ENCODE measurements at regions not wholly inside any gene's neighbourhood (a gene's known extent, or its start where the extent isn't known, plus 50 kb on each side); places are given as distances from the start of the nearest gene placed in this dataset.
"Not testable (repeated sequence)": the region's sequence is repeated elsewhere in the genome, so short reads cannot be mapped to it uniquely, and the experiment has no call there.

DNA sequence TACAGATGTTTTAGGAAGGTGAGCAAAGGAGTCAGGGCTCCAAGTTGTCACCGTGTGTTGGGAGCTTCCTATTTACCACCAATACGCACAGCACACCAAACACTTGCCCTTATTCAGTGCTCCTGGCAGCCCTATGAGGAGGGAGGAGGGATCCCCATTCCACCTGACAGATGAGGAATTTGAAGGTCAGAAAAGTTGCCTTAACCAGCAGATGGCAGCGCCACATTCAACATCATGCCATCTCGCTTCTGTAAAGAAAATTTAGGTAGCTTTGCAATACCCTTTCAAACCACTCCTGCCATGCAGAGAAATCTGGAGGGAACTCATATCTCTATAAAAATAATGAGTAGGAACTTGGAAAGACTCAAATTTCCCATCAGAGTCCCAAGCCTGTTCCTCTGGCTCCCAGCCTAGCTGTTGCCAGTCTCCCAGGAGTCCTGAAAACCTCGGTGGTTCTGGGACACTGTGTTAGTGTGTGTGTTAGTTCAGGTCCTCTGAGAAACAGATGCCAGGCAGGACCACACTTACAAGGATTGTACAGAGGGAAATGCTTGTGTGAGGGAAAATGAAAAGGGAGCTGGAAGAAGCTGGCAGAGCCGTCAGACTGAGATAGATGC, 410.5 kb downstream of the MED13L start:
- Histone ChIP-seq H2AFZ (no peak overlapping the region), H3K9me3 (ENCODE audit: low read depth) (no peaks in the 10 kb centered on the region), H4K20me1 (ENCODE audit: insufficient read depth) (no peaks in the 10 kb centered on the region), H3K4me1 (ENCODE audit: insufficient read depth) (no peaks in the 10 kb centered on the region), H3K27me3 (replicated peaks; ENCODE audit: insufficient read depth) (peaks cover 12% of the 10 kb centered on the region; the same call in 1 of the 2 replicates), H3K36me3 (ENCODE audit: low read depth) (no peaks in the 10 kb centered on the region), H3K27ac (no peak overlapping the region), H3K79me2 (ENCODE audit: insufficient read depth) (no peaks in the 10 kb centered on the region), H3K4me2 (ENCODE audit: unreplicated experiment) (no peak overlapping the region), H3F3A (ENCODE audit: insufficient read depth) (no peaks in the 10 kb centered on the region), H3K9ac (no peak overlapping the region), H3K4me3 (no peak overlapping the region), H3K9me2 (ENCODE audit: insufficient read depth) (no peaks in the 10 kb centered on the region)
- in situ Hi-C loops (cut with MboI) = no loop called here
- DNase-seq = no peak
- 52 to 58% methylated on average over 6 of the region's 6 CpGs for WGBS, 2 experiments (ENCODE audit: low coverage in 1 of 2, low lambda C conversion rate in 2 of 2, missing lambda C conversion rate in 2 of 2)
- TF ChIP-seq EZH2 (IDR thresholded peaks at IDR 0.05; ENCODE audit: insufficient read depth, poor library complexity, severe bottlenecking) (no peak), EZH2phosphoT487 (IDR thresholded peaks at IDR 0.05; ENCODE audit: insufficient read depth, low read depth) (no peak)

DNA sequence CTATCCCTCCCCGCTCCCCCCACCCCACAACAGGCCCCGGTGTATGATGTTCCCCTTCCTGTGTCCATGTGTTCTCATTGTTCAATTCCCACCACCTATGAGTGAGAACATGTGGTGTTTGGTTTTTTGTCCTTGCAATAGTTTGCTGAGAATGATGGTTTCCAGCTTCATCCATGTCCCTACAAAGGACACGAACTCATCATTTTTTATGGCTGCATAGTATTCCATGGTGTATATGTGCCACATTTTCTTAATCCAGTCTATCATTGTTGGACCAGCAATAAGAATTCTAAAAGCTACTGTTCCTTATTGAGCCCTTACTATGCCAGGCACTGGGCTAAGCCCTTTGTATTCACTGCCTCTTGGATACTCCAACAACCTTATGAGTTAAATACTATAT, 411.2 kb downstream of the MED13L start:
- H4K20me1 ChIP-seq (ENCODE audit: insufficient read depth); H3K4me3 ChIP-seq; H3K36me3 ChIP-seq (ENCODE audit: low read depth); H3K27ac ChIP-seq; H3F3A ChIP-seq (ENCODE audit: insufficient read depth); H3K9me2 ChIP-seq (ENCODE audit: insufficient read depth); DNase-seq; H3K9ac ChIP-seq; H3K9me3 ChIP-seq (ENCODE audit: low read depth); in situ Hi-C loops (cut with MboI); H3K79me2 ChIP-seq (ENCODE audit: insufficient read depth); H3K4me1 ChIP-seq (ENCODE audit: insufficient read depth); H2AFZ ChIP-seq; H3K4me2 ChIP-seq (ENCODE audit: unreplicated experiment): not testable (repeated sequence)
- H3K27me3 ChIP-seq (replicated peaks; ENCODE audit: insufficient read depth) = peaks cover 15% of the 10 kb centered on the region; the same call in 1 of the 2 replicates
- 19 to 53% methylated on average over 1 to 3 of the region's 3 CpGs for WGBS, 2 experiments (ENCODE audit: low coverage in 1 of 2, low lambda C conversion rate in 2 of 2, missing lambda C conversion rate in 2 of 2)

DNA sequence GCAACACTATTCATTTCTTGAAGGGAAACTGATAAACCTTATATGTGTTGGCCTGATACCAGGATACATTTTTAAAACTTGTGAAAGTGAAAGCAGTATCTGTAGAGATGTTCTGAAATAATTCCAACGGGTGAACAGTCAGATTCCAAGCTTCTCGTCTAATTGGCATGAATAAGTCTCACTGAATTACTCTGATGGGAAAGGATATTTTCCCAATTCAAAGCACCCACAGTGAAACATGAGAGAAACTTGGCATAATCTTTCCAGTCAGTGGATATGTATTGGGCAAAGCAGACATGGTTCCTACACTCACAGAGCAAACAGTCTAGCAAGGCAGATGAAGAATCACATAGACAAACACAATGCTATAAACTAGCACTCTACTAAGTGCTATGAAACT, 413.1 kb downstream of the MED13L start:
- Histone ChIP-seq H3K9ac (no peak overlapping the region), H4K20me1 (ENCODE audit: insufficient read depth) (no peaks in the 10 kb centered on the region), H3K4me2 (ENCODE audit: unreplicated experiment) (no peak overlapping the region), H3K9me3 (ENCODE audit: low read depth) (no peaks in the 10 kb centered on the region), H3K36me3 (ENCODE audit: low read depth) (no peaks in the 10 kb centered on the region), H3K4me1 (ENCODE audit: insufficient read depth) (no peaks in the 10 kb centered on the region), H2AFZ (no peak overlapping the region), H3K9me2 (ENCODE audit: insufficient read depth) (no peaks in the 10 kb centered on the region), H3K27ac (no peak overlapping the region), H3F3A (ENCODE audit: insufficient read depth) (no peaks in the 10 kb centered on the region), H3K4me3 (no peak overlapping the region), H3K79me2 (ENCODE audit: insufficient read depth) (no peaks in the 10 kb centered on the region), H3K27me3 (replicated peaks; ENCODE audit: insufficient read depth) (peaks cover 20% of the 10 kb centered on the region; the same call in 1 of the 2 replicates)
- TF ChIP-seq EZH2 (IDR thresholded peaks at IDR 0.05; ENCODE audit: insufficient read depth, poor library complexity, severe bottlenecking) (no peak), EZH2phosphoT487 (IDR thresholded peaks at IDR 0.05; ENCODE audit: insufficient read depth, low read depth) (no peak)
- no peak for DNase-seq
- in situ Hi-C loops (cut with MboI) = no loop called here
- WGBS, 2 experiments (ENCODE audit: low coverage in 1 of 2, low lambda C conversion rate in 2 of 2, missing lambda C conversion rate in 2 of 2) = 2 to 3% methylated on average over 2 of the region's 2 CpGs

DNA sequence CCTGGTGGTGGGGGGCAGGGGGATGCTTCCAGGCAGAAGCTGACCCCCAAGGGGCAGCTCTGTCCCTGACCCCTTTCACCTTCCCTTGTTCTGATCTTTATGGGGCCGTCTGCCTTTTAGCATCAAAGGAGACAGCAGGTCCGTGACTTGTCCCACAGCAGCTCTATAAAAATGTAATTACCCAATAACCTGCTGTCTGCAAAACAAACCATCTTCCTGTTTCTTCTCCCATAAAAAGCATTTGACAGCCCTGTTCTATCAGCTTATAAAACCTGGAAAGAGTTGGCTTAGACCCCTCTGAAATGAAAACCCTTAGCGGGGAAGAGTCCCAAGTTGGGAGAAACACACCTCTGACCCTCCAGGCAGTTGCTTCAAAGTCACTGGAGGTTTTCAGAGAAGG, 416.9 kb downstream of the MED13L start:
- in situ Hi-C loops (cut with MboI) = no loop called here
- Histone ChIP-seq H3K4me1 (ENCODE audit: insufficient read depth) (no peaks in the 10 kb centered on the region), H4K20me1 (ENCODE audit: insufficient read depth) (no peaks in the 10 kb centered on the region), H3K27ac (no peak overlapping the region), H3K36me3 (ENCODE audit: low read depth) (no peaks in the 10 kb centered on the region), H3F3A (ENCODE audit: insufficient read depth) (no peaks in the 10 kb centered on the region), H3K27me3 (replicated peaks; ENCODE audit: insufficient read depth) (peaks cover 23% of the 10 kb centered on the region), H3K9me3 (ENCODE audit: low read depth) (no peaks in the 10 kb centered on the region), H3K79me2 (ENCODE audit: insufficient read depth) (no peaks in the 10 kb centered on the region), H3K9me2 (ENCODE audit: insufficient read depth) (no peaks in the 10 kb centered on the region), H2AFZ (no peak overlapping the region), H3K4me2 (ENCODE audit: unreplicated experiment) (no peak overlapping the region), H3K9ac (no peak overlapping the region), H3K4me3 (no peak overlapping the region)
- TF ChIP-seq EZH2 (IDR thresholded peaks at IDR 0.05; ENCODE audit: insufficient read depth, poor library complexity, severe bottlenecking) (no peak), EZH2phosphoT487 (IDR thresholded peaks at IDR 0.05; ENCODE audit: insufficient read depth, low read depth) (no peak)
- no peak for DNase-seq
- WGBS, 2 experiments (ENCODE audit: low coverage in 1 of 2, low lambda C conversion rate in 2 of 2, missing lambda C conversion rate in 2 of 2) = 21 to 40% methylated on average over 3 of the region's 3 CpGs

DNA sequence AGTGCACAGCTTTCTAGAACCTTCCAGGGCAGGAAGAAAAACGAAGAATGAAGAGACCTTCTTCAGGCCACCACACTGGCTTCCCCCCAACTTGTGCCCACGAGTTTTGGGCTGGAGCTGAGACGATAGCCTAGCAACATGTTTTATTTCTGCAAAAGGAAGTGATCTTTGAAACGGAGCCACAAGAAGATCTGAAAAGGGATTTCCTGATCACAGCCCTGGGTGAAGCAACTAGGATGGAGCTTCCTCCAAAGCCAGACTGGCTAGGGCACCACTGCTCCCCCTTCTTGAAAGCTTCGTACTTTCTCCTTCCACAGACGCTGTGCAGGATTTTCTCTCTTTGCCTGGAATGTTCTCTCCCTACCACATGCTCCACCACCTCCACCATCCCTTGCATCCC, 418.3 kb downstream of the MED13L start:
- Histone ChIP-seq H3K4me3 (no peak overlapping the region), H3K36me3 (ENCODE audit: low read depth) (no peaks in the 10 kb centered on the region), H3F3A (ENCODE audit: insufficient read depth) (no peaks in the 10 kb centered on the region), H3K27me3 (replicated peaks; ENCODE audit: insufficient read depth) (peaks cover 18% of the 10 kb centered on the region), H3K9me2 (ENCODE audit: insufficient read depth) (no peaks in the 10 kb centered on the region), H3K79me2 (ENCODE audit: insufficient read depth) (no peaks in the 10 kb centered on the region), H3K9ac (no peak overlapping the region), H3K4me2 (ENCODE audit: unreplicated experiment) (no peak overlapping the region), H3K9me3 (ENCODE audit: low read depth) (no peaks in the 10 kb centered on the region), H3K4me1 (ENCODE audit: insufficient read depth) (no peaks in the 10 kb centered on the region), H4K20me1 (ENCODE audit: insufficient read depth) (no peaks in the 10 kb centered on the region), H2AFZ (no peak overlapping the region), H3K27ac (no peak overlapping the region)
- no peak for DNase-seq
- WGBS, 2 experiments (ENCODE audit: low coverage in 1 of 2, low lambda C conversion rate in 2 of 2, missing lambda C conversion rate in 2 of 2) = 8 to 11% methylated on average over 6 of the region's 6 CpGs
- in situ Hi-C loops (cut with MboI) = no loop called here
- TF ChIP-seq EZH2 (IDR thresholded peaks at IDR 0.05; ENCODE audit: insufficient read depth, poor library complexity, severe bottlenecking) (no peak), EZH2phosphoT487 (IDR thresholded peaks at IDR 0.05; ENCODE audit: insufficient read depth, low read depth) (no peak)

All from GM23248 (cell line).